GM10266 (cell line): ENCODE measurements at regions not wholly inside any gene's neighbourhood (a gene's known extent, or its start where the extent isn't known, plus 50 kb on each side); places are given as distances from the start of the nearest gene placed in this dataset.

Experiments used
- DNase-seq: peaks from one replicate; pipeline ENCODE4 v3.0.0; 2012; ENCODE audit errors: extremely low spot score
- TF ChIP-seq, protein P1 (sequence below): IDR thresholded peaks from 2 replicates; pipeline ENCODE4 v1.5.1; 2012; ENCODE audit warnings: mild to moderate bottlenecking, low read depth; ENCODE audit not compliant: control insufficient read depth, insufficient read depth; ENCODE audit errors: missing control alignments

DNA sequence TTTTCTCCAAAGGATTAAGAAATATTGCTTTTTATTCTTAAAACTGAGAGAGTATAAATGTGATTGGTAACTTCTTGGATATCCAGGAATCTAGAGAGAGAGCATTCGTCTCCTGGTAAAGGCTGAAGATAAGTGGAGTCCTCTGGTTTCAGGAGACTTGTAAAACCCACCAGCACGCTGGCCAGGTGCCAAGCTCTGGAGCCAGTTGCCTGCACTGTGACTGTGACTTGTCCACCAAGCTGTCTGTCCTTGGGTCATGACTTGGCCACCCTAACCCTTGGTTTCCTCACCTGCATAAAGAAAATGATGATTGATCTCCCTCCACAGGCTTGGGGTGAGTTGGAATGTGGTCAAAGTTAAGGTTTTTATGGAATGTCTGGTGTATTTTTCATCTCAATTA is 185.4 kb upstream of the NCKAP5 start:
- DNase-seq = no peak
- TF ChIP-seq, protein P1, sequence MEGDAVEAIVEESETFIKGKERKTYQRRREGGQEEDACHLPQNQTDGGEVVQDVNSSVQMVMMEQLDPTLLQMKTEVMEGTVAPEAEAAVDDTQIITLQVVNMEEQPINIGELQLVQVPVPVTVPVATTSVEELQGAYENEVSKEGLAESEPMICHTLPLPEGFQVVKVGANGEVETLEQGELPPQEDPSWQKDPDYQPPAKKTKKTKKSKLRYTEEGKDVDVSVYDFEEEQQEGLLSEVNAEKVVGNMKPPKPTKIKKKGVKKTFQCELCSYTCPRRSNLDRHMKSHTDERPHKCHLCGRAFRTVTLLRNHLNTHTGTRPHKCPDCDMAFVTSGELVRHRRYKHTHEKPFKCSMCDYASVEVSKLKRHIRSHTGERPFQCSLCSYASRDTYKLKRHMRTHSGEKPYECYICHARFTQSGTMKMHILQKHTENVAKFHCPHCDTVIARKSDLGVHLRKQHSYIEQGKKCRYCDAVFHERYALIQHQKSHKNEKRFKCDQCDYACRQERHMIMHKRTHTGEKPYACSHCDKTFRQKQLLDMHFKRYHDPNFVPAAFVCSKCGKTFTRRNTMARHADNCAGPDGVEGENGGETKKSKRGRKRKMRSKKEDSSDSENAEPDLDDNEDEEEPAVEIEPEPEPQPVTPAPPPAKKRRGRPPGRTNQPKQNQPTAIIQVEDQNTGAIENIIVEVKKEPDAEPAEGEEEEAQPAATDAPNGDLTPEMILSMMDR = no peak

DNA sequence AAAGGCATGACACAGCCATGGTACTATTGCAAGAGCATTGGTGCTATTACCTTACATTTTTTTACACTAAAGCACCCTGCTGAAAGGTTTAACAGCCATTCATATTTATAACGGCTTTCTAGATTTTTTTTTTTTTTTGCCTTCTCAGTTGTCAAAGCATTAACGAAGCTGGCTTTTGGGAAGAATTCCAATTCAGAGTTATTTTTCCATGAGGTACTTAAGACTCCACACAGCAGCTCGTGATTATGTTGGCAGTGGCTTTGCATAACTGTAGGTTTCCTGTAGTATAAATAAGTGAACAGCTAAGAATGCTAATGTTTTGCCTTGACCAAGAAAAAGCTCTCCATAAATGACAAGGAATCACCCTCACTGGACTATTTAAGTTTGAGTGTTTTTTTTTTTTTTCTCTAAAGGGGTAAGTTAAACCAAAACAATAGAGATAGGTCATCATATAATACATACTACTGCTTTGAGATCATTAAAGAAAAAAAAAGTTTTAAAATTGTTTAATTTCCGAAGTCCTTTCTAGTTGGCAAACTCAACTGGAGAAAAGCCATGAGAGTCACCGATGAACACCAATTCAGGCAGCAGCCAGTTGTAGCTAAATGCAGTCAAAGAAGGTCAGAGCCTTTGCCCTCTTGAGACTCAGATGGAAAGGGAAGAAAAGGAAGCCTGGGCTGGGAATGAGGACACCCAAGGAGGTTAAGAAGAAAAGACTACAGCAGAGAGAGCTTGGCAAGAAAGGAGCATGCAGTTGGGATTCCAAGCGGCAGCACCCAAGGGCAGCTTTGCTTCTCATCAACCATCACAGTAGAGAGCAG is 187.4 kb upstream of the NCKAP5 start:
- no peak for DNase-seq
- TF ChIP-seq, protein P1 = no peak

DNA sequence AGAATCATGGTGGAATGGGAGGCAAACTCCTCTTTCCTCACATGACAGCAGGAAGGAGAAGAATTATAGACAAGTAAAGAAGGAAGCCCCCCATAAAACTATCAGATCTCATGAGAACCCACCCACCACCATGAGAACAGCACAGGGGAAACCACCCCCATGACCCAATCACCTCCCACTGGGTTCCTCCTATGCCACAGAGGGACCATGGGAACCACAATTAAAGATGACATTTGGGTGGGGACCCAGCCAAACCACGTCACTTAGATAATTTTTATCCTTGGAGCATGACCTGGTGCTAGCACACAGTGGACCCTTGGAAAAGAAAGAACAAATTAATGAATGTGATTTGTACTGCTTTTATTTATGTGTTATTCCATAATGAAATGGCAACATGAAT is 188.6 kb upstream of the NCKAP5 start:
- DNase-seq = no peak
- TF ChIP-seq, protein P1 = no peak

DNA sequence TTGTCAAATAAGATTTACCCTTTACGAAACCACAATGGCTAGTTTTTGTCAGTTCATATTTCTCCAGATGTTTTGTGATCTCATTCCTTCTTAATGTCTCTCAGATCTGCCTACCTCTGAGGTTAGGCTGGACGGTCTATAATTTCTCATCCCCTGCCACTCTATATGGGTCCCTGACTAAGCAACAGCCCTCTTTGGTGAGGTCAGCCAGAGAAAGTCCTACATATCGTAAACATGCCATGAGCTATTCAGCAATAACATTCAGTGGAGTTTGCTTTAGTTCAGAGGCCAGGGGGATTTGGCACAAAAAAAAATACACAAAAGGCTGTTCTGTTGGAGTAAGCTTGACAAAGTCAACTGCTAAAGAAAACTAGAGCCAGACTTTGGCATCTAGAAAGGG is 192.1 kb upstream of the NCKAP5 start:
- no peak for DNase-seq
- TF ChIP-seq, protein P1 = no peak

DNA sequence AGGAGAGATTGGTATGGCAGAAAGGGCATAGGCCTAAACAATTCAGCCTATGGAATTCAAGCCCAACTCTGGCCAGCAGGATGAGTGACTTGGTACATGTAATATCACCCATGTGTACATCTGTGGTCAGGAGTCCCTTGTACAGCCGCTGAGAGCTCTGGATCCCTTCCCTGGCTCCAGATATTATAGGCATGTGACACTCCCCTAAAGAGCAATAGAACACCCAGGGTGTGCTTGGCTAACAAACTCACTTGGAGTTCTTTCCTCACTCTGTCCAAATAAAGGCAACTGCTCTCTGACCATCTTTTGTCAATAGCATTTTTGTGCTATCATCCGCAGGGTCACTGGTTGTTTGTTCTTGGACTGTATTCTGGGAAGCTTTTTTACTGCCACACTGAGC is 197.4 kb upstream of the NCKAP5 start:
- DNase-seq = no peak
- TF ChIP-seq, protein P1 = no peak

DNA sequence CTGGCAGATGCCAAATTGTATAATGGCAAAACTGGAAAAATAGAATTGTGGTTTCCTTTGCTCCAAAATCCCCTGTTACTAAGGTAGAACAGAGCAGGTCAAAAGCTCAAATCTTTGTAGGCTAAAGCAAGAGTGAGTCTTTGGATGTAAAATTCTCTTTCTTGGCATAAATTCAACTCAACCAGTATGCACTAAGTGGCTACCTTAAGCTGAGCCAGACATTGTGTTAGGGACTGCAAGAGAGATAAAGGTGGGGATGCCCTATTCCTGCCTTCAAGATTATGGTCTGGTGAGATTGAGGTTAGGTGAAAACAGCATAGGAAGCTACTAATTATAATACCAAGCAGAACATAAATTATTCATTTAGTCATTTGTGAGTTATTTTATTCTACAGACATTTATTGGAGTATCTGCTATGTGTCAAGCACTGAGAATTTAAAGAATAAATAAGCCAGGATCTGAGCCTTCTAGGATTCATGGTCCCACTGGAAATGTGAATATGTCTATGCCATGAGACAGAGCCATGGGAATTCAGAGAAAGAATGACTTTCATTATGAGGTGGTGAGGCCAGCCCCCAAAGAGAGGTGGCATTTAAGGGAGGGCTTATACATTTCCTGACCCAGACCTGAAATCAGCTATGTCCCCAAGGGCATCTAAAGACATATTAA is 198.0 kb upstream of the NCKAP5 start:
- TF ChIP-seq, protein P1 = no peak
- no peak for DNase-seq

DNA sequence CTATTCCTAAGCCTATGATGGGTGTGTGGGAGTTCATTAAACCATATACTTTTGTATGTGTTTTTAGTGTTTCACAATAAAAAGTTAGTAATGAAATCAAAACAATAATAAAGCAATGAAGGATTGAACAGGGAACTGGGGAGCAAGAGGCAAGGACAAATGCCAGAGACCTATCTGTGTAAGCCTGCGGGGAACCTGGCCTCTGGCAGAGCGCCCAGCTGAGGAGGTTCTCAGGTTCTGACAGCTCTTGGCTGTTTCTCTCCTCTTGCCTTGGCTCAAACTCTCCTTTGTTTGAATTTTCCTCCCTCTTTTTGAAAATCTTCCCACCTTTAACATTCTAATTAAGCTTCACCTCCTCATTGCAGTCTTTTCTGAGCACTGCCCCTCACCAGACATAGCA is 200.0 kb upstream of the NCKAP5 start:
- no peak for DNase-seq
- TF ChIP-seq, protein P1 = no peak
